ENCODE measurements at regions not wholly inside any gene's neighbourhood (a gene's known extent, or its start where the extent isn't known, plus 50 kb on each side); places are given as distances from the start of the nearest gene placed in this dataset.

GRCh38 chr11:134512571-134513538, 100.8 kb upstream of the B3GAT1 start:
- no peak overlapping the region for H3K27ac ChIP-seq (ENCODE audit: low read depth, low read length)
- H4K20me1 ChIP-seq (ENCODE audit: insufficient read depth, low read length) = no peaks in the 10 kb centered on the region
- H3K27me3 ChIP-seq (ENCODE audit: insufficient read depth, low read length) = no peaks in the 10 kb centered on the region
- no peaks in the 10 kb centered on the region for H3K36me3 ChIP-seq (ENCODE audit: insufficient read depth, low read length)
- H3K4me2 ChIP-seq (ENCODE audit: insufficient read depth, low read length) = no peak overlapping the region
- DNase-seq (ENCODE audit: insufficient read length, low spot score, missing footprints) = no peak
- no peaks in the 10 kb centered on the region for H3K4me1 ChIP-seq (ENCODE audit: insufficient read depth, low read length)
- H3K9me3 ChIP-seq (ENCODE audit: low read depth, low read length) = no peaks in the 10 kb centered on the region
- H3K4me3 ChIP-seq (ENCODE audit: insufficient read depth, low read length) = no peak overlapping the region
- H3K79me2 ChIP-seq (ENCODE audit: insufficient read depth, low read length) = no peaks in the 10 kb centered on the region
- no peak overlapping the region for H2AFZ ChIP-seq (ENCODE audit: low read length)
- TF ChIP-seq CTCF (IDR thresholded peaks at IDR 0.05; ENCODE audit: extremely low read depth, low read depth, low read length) = no peak

GRCh38 chr11:134512061-134512460, 100.0 kb upstream of the B3GAT1 start:
- Histone ChIP-seq H3K4me3 (ENCODE audit: insufficient read depth, low read length) (no peak overlapping the region), H3K4me2 (ENCODE audit: insufficient read depth, low read length) (no peak overlapping the region), H3K9me3 (ENCODE audit: low read depth, low read length) (no peaks in the 10 kb centered on the region), H3K4me1 (ENCODE audit: insufficient read depth, low read length) (no peaks in the 10 kb centered on the region), H3K79me2 (ENCODE audit: insufficient read depth, low read length) (no peaks in the 10 kb centered on the region), H3K27me3 (ENCODE audit: insufficient read depth, low read length) (no peaks in the 10 kb centered on the region), H4K20me1 (ENCODE audit: insufficient read depth, low read length) (no peaks in the 10 kb centered on the region), H3K36me3 (ENCODE audit: insufficient read depth, low read length) (no peaks in the 10 kb centered on the region), H2AFZ (ENCODE audit: low read length) (no peak overlapping the region), H3K27ac (ENCODE audit: low read depth, low read length) (no peak overlapping the region)
- DNase-seq (ENCODE audit: insufficient read length, low spot score, missing footprints) = no peak
- TF ChIP-seq CTCF (IDR thresholded peaks at IDR 0.05; ENCODE audit: extremely low read depth, low read depth, low read length) = no peak

- Histone ChIP-seq H3K4me2 (ENCODE audit: insufficient read depth, low read length) (no peak overlapping the region), H3K79me2 (ENCODE audit: insufficient read depth, low read length) (no peaks in the 10 kb centered on the region), H3K27ac (ENCODE audit: low read depth, low read length) (no peak overlapping the region), H3K27me3 (ENCODE audit: insufficient read depth, low read length) (no peaks in the 10 kb centered on the region), H3K36me3 (ENCODE audit: insufficient read depth, low read length) (no peaks in the 10 kb centered on the region), H4K20me1 (ENCODE audit: insufficient read depth, low read length) (no peaks in the 10 kb centered on the region), H3K9me3 (ENCODE audit: low read depth, low read length) (no peaks in the 10 kb centered on the region), H3K4me1 (ENCODE audit: insufficient read depth, low read length) (no peaks in the 10 kb centered on the region), H2AFZ (ENCODE audit: low read length) (no peak overlapping the region), H3K4me3 (ENCODE audit: insufficient read depth, low read length) (no peak overlapping the region)
- peak; percentile 76 for DNase-seq (ENCODE audit: insufficient read length, low spot score, missing footprints)
- no peak for TF ChIP-seq CTCF (IDR thresholded peaks at IDR 0.05; ENCODE audit: extremely low read depth, low read depth, low read length)
Measured at GRCh38 chr11:134511255-134511654, 99.2 kb upstream of the B3GAT1 start.

- no peak overlapping the region for H3K4me2 ChIP-seq (ENCODE audit: insufficient read depth, low read length)
- no peaks in the 10 kb centered on the region for H3K36me3 ChIP-seq (ENCODE audit: insufficient read depth, low read length)
- no peak for DNase-seq (ENCODE audit: insufficient read length, low spot score, missing footprints)
- no peak overlapping the region for H2AFZ ChIP-seq (ENCODE audit: low read length)
- no peaks in the 10 kb centered on the region for H4K20me1 ChIP-seq (ENCODE audit: insufficient read depth, low read length)
- no peak overlapping the region for H3K27ac ChIP-seq (ENCODE audit: low read depth, low read length)
- H3K4me1 ChIP-seq (ENCODE audit: insufficient read depth, low read length) = no peaks in the 10 kb centered on the region
- no peak for TF ChIP-seq CTCF (IDR thresholded peaks at IDR 0.05; ENCODE audit: extremely low read depth, low read depth, low read length)
- H3K27me3 ChIP-seq (ENCODE audit: insufficient read depth, low read length) = no peaks in the 10 kb centered on the region
- H3K4me3 ChIP-seq (ENCODE audit: insufficient read depth, low read length) = no peak overlapping the region
- H3K79me2 ChIP-seq (ENCODE audit: insufficient read depth, low read length) = no peaks in the 10 kb centered on the region
- no peaks in the 10 kb centered on the region for H3K9me3 ChIP-seq (ENCODE audit: low read depth, low read length)
Measured at GRCh38 chr11:134510233-134511040, 98.4 kb upstream of the B3GAT1 start.

Measured in osteoblast (primary cell).